Endodermal cell (in vitro differentiated cells): ENCODE measurements at regions not wholly inside any gene's neighbourhood (a gene's known extent, or its start where the extent isn't known, plus 50 kb on each side); places are given as distances from the start of the nearest gene placed in this dataset.

Experiments used
- DNase-seq: peaks from one replicate; pipeline ENCODE4 v3.0.0-alpha.2; 2017
- H3K27ac ChIP-seq: 2 replicates; pipeline ENCODE4 v1.5.1; 2013; ENCODE audit warnings: mild to moderate bottlenecking, low read depth, low read length, moderate library complexity
- H3K27me3 ChIP-seq: 2 replicates; pipeline ENCODE4 v1.6.1; 2013; ENCODE audit warnings: mild to moderate bottlenecking, low read length, moderate library complexity; ENCODE audit not compliant: insufficient read depth, control insufficient read depth, poor library complexity, severe bottlenecking
- H3K36me3 ChIP-seq: 2 replicates; pipeline ENCODE4 v1.7.0; 2013; ENCODE audit warnings: mild to moderate bottlenecking, low read length, moderate library complexity; ENCODE audit not compliant: control insufficient read depth, insufficient read depth
- H3K4me1 ChIP-seq: one replicate; pipeline ENCODE4 v1.7.0; 2013; ENCODE audit warnings: low read length; ENCODE audit not compliant: control insufficient read depth, insufficient read depth
- H3K4me3 ChIP-seq: 2 replicates; pipeline ENCODE4 v1.5.1; 2013; ENCODE audit warnings: mild to moderate bottlenecking, low read length, moderate library complexity
- H3K9ac ChIP-seq: 2 replicates; pipeline ENCODE4 v1.6.1; 2013; ENCODE audit warnings: mild to moderate bottlenecking, low read length, moderate library complexity; ENCODE audit not compliant: poor library complexity, severe bottlenecking; ENCODE audit errors: extremely low read depth
- H3K9me3 ChIP-seq: 2 replicates; pipeline ENCODE4 v1.6.1; 2013; ENCODE audit warnings: mild to moderate bottlenecking, low read length, moderate library complexity; ENCODE audit not compliant: control insufficient read depth
- H3K27ac Mint-ChIP-seq: 2 replicates; pipeline ENCODE4 v1.8.0; 2020; ENCODE audit warnings: mixed read lengths
- H3K27me3 Mint-ChIP-seq: 2 replicates; pipeline ENCODE4 v1.8.0; 2021; ENCODE audit warnings: mild to moderate bottlenecking, mixed read lengths; ENCODE audit not compliant: insufficient read depth
- H3K36me3 Mint-ChIP-seq: 2 replicates; pipeline ENCODE4 v1.8.0; 2020; ENCODE audit warnings: low read depth, mixed read lengths
- H3K4me1 Mint-ChIP-seq: 2 replicates; pipeline ENCODE4 v1.8.0; 2020; ENCODE audit warnings: mixed read lengths
- H3K4me3 Mint-ChIP-seq: 2 replicates; pipeline ENCODE4 v1.8.0; 2020; ENCODE audit warnings: mild to moderate bottlenecking, moderate library complexity, mixed read lengths
- H3K9me3 Mint-ChIP-seq: 2 replicates; pipeline ENCODE4 v1.8.0; 2020; ENCODE audit warnings: mild to moderate bottlenecking, mixed read lengths
- WGBS, 2 experiments: methylation state at CpG; one replicate each; pipeline versions ENCODE4 v1.1.5 to v1.1.7; 2013; ENCODE audit warnings: missing lambda C conversion rate in 2 of 2, mixed read lengths in 1 of 2; ENCODE audit not compliant: insufficient coverage in 1 of 2, insufficient read length in 1 of 2; 5-methylcytosine and 5-hydroxymethylcytosine counted together
- TF ChIP-seq, protein P1 (sequence below): fragments of 200-600 bp; sonication (generic); conservative IDR thresholded peaks from 2 replicates; pipeline ENCODE4 v1.5.0; 2021; ENCODE audit warnings: antibody characterized with exemption, mild to moderate bottlenecking

DNA sequence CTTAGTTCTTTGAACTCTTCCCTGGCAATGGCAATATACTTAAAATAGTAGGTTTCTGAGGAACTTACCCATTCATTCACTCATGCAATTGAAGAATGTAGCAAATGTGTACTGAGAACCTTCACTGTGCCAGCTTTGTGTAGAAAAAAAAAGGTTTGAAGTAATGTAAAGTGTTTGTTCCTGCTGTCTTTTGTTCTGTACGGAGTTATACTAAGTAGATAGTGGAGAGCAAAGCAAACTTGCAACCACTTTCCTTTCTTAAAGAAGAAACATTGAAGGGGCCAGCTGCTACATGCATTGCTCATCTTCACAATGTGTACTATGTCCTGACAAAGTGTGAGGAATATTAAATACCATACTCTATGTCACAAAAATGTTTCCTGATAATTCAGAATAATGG lies 68.9 kb upstream of the FREM2 start:
- Mint-ChIP-seq H3K9me3 (no peaks in the 10 kb centered on the region), H3K27ac (no peak overlapping the region), H3K4me1 (no peaks in the 10 kb centered on the region), H3K27me3 (no peaks in the 10 kb centered on the region), H3K4me3 (no peak overlapping the region), H3K36me3 (no peaks in the 10 kb centered on the region)
- H3K4me3 ChIP-seq, result no peak overlapping the region
- H3K4me1 ChIP-seq, result no peaks in the 10 kb centered on the region
- H3K36me3 ChIP-seq, result no peaks in the 10 kb centered on the region
- TF ChIP-seq, protein P1, sequence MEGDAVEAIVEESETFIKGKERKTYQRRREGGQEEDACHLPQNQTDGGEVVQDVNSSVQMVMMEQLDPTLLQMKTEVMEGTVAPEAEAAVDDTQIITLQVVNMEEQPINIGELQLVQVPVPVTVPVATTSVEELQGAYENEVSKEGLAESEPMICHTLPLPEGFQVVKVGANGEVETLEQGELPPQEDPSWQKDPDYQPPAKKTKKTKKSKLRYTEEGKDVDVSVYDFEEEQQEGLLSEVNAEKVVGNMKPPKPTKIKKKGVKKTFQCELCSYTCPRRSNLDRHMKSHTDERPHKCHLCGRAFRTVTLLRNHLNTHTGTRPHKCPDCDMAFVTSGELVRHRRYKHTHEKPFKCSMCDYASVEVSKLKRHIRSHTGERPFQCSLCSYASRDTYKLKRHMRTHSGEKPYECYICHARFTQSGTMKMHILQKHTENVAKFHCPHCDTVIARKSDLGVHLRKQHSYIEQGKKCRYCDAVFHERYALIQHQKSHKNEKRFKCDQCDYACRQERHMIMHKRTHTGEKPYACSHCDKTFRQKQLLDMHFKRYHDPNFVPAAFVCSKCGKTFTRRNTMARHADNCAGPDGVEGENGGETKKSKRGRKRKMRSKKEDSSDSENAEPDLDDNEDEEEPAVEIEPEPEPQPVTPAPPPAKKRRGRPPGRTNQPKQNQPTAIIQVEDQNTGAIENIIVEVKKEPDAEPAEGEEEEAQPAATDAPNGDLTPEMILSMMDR, result no peak
- H3K27me3 ChIP-seq, result no peaks in the 10 kb centered on the region
- no peak overlapping the region for H3K27ac ChIP-seq
- no peaks in the 10 kb centered on the region for H3K9me3 ChIP-seq
- H3K9ac ChIP-seq, result no peak overlapping the region
- DNase-seq, result no peak
- 94 to 100% methylated on average over 1 of the region's 1 CpG for WGBS, 2 experiments

DNA sequence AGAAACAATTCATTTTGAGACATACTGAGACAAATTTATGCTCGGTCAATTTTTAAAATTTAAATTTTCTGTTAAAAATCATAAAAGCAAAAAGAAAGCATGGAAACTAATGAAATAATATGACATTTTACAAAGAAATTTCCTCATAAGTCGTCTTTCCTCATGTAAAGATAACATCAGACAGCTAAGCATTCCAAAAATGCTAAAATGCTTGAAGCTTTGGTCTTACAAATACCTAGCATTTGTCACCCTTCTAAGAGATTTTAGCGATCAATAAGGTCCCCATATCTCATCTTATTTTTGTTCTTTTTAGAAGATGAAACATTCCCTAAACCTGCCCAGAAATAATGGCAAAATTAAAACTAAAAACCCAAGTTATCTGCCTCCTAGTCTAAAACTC lies 68.5 kb upstream of the FREM2 start:
- H3K27ac ChIP-seq, result no peak overlapping the region
- no peaks in the 10 kb centered on the region for H3K27me3 Mint-ChIP-seq
- no peak overlapping the region for H3K9ac ChIP-seq
- H3K4me1 ChIP-seq, result no peaks in the 10 kb centered on the region
- H3K9me3 ChIP-seq, result no peaks in the 10 kb centered on the region
- WGBS, 2 experiments, result 50 to 87% methylated on average over 1 to 3 of the region's 3 CpGs
- no peak overlapping the region for H3K4me3 Mint-ChIP-seq
- H3K27me3 ChIP-seq, result no peaks in the 10 kb centered on the region
- no peaks in the 10 kb centered on the region for H3K36me3 ChIP-seq
- no peaks in the 10 kb centered on the region for H3K9me3 Mint-ChIP-seq
- no peak overlapping the region for H3K4me3 ChIP-seq
- no peak for DNase-seq
- H3K4me1 Mint-ChIP-seq, result no peaks in the 10 kb centered on the region
- TF ChIP-seq, protein P1, result no peak
- no peaks in the 10 kb centered on the region for H3K36me3 Mint-ChIP-seq
- no peak overlapping the region for H3K27ac Mint-ChIP-seq

GRCh38 chr13:38618881-38619280 lies 68.0 kb upstream of the FREM2 start:
- no peaks in the 10 kb centered on the region for H3K27me3 ChIP-seq
- Mint-ChIP-seq H3K4me1 (no peaks in the 10 kb centered on the region), H3K27ac (no peak overlapping the region), H3K9me3 (no peaks in the 10 kb centered on the region), H3K4me3 (no peak overlapping the region), H3K27me3 (no peaks in the 10 kb centered on the region), H3K36me3 (no peaks in the 10 kb centered on the region)
- no peaks in the 10 kb centered on the region for H3K9me3 ChIP-seq
- no peak overlapping the region for H3K9ac ChIP-seq
- WGBS, 2 experiments, result 95 to 100% methylated on average over 1 of the region's 1 CpG
- no peak overlapping the region for H3K27ac ChIP-seq
- DNase-seq, result no peak
- TF ChIP-seq, protein P1, result no peak
- H3K36me3 ChIP-seq, result no peaks in the 10 kb centered on the region
- H3K4me3 ChIP-seq, result no peak overlapping the region
- H3K4me1 ChIP-seq, result no peaks in the 10 kb centered on the region
